NCI-H187 treated with DMSO at 0.1 percent for 48 hours (cell line): ENCODE measurements at regions not wholly inside any gene's neighbourhood (a gene's known extent, or its start where the extent isn't known, plus 50 kb on each side); places are given as distances from the start of the nearest gene placed in this dataset.
"Not testable (repeated sequence)": the region's sequence is repeated elsewhere in the genome, so short reads cannot be mapped to it uniquely, and the experiment has no call there.

Source experiments
- DNase-seq: peaks from one replicate; lab custom pipeline; 2025; lab: John Stamatoyannopoulos, UW

DNA sequence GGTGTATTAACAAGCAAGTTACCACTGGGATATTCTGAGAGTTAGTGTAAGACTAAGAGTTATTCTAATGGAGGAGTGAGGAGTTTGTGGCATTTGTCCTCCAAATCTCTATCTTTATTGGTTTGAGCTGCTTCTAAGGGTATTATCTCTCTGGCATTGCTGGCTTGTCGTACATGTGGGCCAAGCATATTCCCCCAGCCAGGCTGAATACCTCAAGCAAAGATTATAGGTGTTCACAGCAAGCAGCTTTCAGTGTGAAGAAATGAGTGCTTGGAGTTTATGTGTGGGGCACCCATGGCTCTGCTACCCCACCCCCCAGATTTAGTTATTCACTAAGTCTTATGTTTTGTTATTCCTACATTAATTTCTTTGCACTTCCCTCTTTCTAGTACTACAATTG is 193.6 kb upstream of the FANCL start:
- no peak for DNase-seq

DNA sequence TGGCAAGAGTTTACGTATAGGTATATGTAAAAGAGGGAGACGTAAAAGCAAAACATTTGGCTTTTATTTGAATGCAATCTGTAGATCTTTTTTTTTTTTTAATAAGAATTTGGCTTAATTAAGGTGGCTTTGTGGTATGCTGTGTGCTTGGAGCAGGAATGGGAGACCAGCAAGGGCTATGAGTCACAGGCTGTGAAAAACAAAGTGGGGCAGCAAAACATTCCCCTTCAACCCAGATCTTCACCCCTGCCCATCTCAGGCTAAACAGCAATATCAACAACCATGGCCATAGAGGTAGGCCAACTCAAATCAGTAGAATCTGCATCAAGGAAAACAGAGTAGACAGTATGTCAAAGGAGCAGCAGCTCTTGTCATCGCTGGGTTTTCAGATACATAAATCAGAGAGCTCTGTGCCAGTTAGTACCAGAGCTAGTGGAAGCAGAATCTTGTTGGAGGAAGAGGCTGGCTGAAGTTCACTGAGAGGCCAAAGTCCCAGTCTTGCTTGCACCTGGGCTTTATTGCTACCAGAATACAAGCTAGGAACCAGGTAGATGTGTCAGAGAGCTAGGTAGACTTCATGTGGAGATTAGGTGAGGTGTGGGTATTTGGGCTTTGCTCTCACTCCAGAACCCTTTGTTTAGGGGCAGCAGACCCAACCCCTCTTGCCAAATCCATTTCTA is 191.5 kb upstream of the FANCL start:
- no peak for DNase-seq

DNA sequence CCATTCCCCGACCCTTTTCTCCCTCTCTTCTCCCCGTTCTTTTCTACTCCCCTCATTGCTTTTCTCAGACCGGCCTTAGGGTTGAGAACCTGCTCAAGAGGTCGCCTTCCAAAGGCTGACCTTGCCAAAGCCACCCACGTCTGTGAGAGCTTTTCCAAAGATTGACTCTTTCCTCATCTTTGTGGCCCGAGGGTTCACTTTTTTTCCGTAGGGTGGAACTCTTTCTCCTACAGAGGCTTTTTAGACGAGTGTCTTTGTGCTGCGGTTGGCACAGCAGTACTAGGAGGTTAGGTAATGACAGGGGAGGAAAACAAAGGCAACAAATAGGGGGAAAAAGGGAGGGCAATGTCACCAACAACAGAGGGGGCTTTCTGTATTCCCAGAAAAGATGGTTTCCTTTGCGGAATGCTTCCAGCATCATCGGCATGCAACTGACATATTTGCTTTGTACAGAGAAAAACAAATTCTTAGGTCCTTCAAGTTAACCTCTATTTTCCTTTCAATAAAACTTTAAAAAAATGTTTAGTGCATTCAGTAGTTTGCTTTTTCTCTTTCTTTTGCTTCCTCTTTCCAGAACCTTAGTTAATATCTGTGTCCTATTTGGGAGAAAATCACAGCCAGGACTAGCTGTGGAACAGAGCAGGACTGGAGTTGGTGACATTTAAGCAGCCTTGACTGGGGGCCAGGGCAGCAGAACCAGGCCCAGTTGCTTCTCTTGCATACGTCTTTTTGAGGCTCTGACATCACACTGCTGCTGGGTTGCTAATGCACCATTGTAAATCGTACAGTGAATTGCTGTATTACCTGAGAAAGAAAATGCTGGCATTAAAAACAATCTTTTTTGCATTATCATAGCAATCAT is 188.1 kb upstream of the FANCL start:
- no peak for DNase-seq

DNA sequence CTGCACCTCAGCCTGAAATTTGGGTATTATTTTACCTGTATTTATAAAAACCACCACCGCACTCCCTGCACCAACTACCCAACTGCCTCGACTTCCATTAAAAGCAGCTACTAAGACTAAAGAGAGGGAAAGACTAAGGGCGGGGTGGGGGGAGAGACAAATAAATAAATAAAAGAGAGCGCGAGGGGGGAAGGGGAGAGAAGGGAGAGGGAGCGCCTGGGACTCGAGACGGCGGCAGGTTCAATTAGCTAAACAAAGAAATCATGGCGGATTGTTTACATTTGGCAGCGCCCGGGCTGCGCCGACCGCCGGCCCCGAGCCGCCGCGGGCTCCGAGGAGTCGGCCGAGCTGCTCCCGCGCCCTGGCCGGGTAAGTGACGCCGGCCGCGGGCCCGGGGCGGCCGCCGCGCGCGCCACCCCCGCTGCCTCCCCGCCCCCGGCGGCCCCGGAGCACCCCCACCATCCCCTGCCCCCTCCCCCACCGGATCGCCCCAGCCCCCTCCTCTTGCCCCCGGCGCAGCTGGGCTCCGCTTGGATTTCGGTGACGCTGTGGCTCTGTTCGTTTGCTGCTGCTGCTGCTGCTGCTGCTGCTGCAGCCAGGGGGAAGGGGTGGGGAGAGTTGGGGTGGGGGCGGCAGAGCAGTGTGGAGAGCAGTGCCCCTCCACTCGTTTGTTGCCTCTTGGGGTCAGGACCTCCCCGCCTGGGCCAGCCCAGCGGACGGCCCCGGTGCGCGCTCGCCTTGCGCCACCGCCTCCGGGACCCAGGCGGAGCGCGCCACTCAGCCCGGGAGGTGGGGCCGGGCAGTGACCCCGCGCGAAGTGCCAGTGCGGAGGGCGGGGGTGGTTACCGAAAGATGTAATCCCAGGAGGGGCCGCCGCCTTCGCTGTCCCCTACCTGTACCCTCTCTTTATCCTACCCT is 187.2 kb upstream of the FANCL start:
- DNase-seq: no peak

DNA sequence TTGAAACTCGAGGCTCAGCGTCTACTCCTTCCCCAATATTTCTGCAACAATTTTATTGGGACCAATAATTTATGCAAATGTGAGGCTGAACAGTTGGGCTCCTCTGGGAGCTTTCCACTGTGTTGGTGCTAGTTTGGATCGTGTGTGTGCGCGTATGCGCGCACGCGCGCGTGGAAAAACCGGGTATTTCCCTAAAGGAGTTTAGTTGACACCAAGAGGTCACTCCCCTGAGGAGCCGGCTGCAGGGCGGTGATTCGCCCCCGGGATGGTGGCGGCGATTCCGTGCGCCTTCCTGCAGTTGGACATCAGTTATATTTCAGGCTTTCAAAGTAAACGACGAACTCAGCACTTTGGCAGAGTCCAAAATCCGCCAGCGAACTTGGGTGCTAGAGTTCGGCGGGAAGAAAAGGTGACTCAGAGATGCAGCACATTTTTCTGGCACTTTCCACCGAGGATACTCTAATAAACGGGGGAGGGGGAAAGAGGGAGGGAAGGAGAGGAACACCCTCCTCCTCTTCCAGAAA is 186.5 kb upstream of the FANCL start:
- no peak for DNase-seq

DNA sequence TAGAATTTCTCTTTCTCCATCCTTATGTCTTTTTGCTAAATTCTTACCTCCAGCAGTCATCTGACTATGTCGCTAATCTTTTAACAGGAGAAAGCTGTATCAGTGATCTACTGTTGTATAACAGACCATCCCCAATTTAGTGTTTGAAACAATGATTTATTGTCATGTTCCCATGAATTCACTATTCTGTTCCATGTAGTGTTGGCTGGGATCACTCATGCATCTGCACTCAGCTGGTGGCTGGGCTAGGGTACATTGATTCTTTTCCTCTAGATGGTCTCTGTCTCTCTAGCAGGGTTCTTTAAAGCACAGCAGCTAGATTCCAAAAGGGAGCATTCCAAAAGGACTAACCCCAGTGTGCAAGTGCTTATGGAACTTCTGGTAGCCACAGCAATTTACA is 184.2 kb upstream of the FANCL start:
- DNase-seq: no peak

DNA sequence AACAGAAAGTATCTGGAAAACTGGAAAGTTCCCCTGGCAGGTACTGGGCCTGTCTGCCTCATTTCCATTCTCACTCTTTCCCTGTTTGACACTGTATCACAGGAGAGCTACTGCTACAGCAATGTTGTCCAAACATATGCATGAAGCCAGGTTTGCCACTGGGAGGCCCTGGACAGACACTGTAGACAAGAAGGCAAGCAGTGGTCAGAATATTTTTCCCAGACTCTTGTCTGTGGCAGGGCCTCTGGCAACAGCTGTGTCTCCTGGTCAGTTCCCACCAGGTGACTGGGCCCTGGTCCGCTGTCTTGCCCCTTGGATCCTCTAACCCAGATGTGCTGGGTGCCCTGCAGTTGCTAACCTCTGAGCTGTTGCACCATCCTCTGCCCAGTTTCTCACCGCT is 178.9 kb upstream of the FANCL start:
- DNase-seq: no peak

DNA sequence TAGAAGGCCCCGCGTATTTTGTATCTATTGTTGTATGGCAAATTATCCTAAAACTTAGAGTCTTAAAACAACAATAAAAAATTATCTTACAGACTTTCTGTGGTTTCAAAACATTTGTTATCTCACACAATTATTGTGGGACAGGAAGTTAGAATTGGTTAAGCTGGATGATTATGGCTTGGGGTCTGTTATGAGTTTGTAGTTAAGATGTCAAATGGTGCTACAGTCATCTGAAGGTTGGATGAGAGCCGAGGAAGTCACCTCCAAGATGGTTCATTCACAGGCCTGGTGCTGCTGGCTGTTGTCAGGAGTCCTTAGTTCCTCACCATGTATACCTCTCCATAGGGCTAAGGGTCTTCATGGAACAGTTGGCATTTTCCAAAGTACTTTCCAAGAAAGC is 175.6 kb upstream of the FANCL start:
- no peak for DNase-seq

DNA sequence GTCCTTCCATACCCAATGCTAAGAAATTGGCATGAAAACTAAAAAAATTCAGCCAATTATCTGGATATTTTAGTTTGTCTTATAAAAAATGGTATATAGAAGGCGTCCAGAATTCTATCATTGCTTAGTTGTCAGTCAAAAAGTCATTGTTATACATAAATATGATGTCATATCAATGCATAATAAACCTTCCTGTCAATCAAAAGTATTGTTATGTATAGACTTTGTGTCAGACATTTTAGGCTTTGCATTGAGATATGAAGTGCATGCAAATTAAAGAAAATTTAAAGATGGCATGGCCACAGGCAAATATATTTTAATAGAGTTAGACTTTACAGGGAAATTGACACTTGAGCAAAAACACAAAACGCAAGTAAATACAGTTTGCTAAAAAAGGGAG is 173.4 kb upstream of the FANCL start:
- DNase-seq: no peak

DNA sequence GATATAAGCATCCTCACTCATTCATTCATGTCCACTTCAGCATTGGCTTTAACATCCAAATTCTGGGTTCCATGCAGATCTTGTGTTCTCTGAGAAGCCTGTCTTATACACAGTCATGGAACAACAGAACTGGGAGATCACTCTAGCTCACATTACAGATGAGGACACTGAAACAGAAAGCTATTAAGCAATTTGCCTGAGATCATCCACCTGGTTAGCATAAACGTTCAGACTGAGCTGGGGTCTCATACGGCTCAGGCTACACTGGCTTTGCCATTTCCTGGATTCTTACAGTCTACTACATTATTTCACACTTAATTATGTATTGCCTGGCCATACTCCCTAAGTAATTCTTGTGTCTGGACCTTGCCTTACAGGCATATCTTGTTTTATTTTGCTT is 169.4 kb upstream of the FANCL start:
- DNase-seq: no peak

DNA sequence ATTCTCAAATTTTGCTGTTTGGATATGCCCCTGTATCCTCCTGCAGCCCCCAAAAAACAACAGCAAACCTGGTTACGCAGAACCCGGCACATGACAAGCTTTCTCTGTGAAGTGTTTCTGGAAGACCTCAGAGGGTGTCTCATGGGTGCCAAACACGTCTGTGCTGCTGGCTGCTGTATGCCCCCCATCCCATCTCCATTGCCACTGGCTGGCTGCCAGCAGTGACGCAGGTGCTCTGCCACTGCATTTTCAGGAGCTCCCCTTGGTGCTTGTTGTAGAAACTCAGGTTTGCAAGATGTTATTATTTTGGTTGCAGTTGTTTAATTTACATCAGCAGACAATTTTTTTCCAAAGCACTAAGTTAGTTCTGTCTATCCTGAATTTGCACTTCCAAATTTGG is 166.4 kb upstream of the FANCL start:
- DNase-seq: no peak

DNA sequence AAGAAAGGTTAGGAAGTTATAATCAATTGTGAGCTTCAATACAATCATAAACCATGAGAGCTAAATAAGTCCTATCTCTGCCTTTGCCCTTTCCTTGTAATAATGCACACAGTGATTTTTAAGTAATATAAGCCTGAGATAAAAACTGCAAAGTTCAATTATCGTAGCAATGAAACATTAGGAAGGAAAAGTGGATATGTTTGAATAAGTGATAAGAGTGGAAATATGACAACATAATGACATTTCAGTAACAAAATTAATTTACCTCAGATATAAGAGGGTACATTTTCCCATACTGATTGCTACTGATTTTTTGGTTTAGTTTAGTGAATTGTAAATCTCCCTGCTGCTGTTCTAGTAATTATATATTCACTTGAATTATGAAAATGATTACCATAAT is 164.2 kb upstream of the FANCL start:
- DNase-seq: no peak

DNA sequence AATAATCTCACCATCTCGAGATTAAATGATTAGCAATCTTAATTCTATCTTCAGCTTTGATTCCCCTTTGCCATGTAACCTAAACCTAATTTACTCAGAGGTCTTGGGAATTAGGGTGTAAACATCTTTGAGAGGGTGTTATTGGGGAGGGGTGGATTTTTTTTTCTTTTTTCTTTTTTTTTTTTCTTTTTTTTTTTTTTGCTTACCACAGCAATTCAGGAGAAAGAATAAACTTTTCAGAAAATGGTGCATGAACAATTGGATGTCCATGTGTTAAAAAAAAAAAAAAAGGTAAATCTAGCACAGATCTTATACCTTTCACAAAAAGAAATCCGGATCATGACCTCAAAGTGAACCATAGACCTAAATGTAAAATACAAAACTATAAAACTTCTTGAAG is 160.8 kb upstream of the FANCL start:
- DNase-seq: no peak

DNA sequence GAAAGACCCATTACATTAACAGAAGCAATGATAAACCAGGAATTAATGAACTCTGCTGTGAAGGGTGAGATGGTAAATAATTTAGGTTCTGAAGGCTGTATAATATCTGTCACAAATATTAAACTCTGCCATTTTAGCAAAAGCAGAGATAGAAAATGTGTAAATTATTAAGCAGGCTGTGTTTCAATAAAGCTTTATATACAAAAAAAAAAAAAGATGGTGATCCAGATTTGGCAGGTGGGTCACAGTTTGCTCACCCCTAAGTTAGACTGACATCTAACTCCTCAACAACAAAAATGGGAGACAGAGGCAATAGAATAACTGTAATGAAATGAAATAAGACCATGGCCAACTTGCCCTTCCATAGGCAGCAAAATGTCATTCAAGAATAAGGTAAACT is 157.3 kb upstream of the FANCL start:
- DNase-seq: no peak

DNA sequence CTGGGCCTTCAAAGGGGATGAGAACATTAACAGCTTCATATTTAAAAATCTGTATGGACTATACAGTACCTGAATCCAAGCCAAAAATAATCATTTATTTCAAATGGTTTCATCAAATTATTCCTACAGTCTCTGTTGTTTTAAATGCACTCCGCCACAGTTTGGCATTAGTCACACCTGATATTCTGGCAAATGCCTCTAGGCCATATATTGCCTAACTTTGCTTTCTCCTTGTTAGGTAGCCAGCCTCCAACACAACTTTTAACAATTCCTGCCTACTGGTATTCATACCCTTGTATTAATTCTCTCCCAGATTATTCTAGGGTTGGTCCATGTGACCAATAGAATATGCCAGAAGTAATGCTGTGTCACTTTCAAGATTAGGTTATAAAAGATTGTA is 146.6 kb upstream of the FANCL start:
- DNase-seq: no peak

DNA sequence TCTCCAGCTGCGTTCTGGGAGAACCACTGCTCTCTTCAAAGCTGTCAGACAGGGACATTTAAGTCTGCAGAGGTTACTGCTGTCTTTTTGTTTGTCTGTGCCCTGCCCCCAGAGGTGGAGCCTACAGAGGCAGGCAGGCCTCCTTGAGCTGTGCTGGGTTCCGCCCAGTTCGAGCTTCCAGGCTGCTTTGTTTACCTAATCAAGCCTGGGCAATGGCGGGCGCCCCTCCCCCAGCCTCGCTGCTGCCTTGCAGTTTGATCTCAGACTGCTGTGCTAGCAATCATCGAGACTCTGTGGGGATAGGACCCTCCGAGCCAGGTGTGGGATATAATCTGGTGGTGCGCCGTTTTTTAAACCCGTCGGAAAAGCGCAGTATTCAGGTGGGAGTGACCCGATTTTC is 145.8 kb upstream of the FANCL start:
- not testable (repeated sequence) for DNase-seq

DNA sequence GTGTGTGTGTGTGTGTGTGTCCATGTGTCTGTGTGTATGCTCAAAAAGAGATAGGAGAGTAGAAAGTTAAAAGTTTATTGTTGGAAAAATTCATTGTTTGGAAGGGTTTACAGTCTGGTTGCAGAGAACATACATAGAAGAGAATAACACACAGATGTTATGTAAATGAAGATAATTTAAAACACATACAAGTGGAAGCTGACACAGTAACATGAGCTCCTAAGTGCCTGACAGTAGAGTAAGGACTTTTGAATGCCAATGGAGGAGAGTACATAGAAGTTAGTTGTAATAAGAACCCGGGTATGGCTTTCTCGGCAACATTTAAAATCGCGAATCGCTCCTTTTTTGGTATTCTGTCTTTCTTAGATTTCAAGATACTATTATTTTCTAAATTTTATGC is 137.0 kb upstream of the FANCL start:
- no peak for DNase-seq

DNA sequence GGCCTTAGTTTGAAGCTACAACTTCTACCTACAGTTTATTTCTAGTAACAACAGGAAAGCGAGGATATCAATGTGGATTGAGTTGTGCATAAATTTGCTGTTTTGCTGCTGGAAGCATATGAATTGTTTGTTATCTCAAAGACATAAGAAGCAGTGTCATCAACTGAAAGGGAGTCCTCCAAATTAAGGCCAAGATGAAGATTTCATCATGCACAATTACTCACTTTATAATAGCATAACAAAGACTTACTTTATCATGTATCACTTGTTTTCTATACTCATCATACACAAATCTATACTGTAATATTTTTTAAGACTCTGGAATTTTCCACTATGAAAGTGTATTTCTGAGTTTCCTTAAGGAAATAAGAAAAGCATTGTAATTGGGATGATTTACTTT is 136.1 kb upstream of the FANCL start:
- DNase-seq: no peak

DNA sequence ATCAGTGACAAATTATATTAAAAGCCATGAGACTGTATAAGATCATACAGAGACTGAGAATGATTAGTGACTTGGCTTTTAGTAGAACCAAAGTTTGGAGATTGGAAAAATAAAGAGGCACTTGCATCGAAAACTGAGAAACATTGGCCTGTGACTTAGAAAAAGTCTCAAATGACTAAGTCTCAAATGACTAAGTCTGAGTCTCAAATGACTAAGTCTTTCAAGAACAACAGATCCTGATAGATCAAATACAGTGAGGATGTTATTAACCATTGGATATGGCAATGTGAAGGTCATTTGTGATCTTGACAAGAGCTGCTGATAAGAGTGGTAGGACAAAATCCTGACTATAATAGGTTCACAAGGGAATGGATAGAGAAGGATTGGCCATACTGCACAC is 135.5 kb upstream of the FANCL start:
- no peak for DNase-seq

DNA sequence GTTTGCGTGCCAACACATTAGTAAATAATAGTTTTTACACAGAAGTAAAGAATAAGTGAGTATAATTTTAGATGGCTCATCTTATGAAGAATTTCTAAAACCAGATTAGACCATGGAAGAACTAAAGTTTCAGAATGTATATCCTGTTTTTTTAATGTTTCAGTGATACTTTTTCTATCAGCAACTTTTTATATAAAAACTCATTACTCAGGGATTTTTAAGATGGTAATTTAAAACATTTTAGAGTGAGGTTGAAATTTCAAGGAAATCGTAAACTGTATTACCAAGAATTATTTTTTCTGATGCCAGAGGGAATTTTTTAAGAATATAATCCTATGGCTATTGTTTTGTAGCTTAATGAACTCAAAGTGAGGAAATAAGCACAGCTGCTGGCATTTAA is 128.5 kb upstream of the FANCL start:
- DNase-seq: no peak

DNA sequence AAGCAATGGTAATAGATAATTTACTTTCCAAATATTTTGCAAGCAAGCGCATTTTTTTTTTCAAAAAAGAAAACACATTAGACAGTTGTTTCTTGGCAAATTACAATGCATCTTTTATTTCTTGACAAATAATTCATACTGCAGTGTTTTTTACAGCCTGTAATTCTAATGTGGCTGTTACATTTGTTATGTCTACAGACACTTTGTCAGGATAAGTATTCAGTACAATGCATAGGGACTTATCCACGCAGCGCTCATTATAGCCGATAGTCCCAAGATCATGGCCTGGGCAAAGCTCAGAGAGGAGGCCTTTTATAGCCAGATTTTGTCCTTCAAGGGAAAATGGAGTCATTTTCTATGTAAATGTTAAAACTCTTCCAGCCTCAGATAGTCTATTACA is 123.0 kb upstream of the FANCL start:
- no peak for DNase-seq

DNA sequence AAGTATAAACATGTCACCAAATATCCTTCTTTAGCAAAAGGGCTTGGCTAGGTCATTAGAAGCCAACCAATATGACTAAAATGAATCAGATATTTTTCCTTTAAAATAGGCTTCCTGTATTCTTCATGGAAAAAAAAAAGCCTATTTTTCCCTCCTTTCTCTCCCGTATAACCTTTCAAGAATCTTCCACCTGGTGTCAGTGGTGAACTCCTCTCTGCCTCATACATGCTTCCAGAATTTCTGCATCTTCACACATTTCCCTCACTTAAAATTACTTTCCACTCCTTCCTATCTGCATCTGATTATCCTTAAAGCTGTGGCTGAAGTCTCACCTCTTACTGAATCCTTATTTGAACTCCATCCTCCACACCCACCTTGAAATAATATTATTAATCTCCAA is 116.9 kb upstream of the FANCL start:
- no peak for DNase-seq

DNA sequence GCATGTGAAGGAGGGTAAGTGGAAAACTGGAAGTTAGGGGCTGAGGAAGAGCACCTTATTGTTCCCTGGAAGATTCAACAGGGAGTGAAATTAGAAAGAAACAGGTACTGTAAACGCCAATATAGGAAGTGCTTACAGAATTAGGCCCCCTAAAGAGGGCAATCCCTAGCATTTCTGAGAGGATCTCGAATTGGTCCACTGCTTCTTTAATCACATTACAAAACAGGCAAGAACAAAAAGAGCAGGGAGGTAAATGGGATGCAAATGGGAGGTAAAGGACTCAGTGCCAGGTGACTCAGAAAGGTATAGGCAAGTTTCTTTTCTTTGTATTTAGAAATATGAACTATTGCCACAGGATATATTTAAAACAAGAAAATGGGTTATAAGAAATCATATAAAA is 116.4 kb upstream of the FANCL start:
- DNase-seq: no peak
